ENCODE measurements at regions not wholly inside any gene's neighbourhood (a gene's known extent, or its start where the extent isn't known, plus 50 kb on each side); places are given as distances from the start of the nearest gene placed in this dataset.
"Not testable (repeated sequence)": the region's sequence is repeated elsewhere in the genome, so short reads cannot be mapped to it uniquely, and the experiment has no call there.

GRCh38 chr5:113723021-113723420 lies 209.5 kb downstream of the YTHDC2 start:
- no peak for DNase-seq

GRCh38 chr5:113735751-113736150 lies 222.3 kb downstream of the YTHDC2 start:
- DNase-seq = no peak

- DNase-seq = no peak
These were observed 228.7 kb downstream of the YTHDC2 start for GRCh38 chr5:113742176-113742575.

- DNase-seq = no peak
These were observed 229.1 kb downstream of the YTHDC2 start for GRCh38 chr5:113742639-113743038.

GRCh38 chr5:113748403-113748802 lies 234.9 kb downstream of the YTHDC2 start:
- no peak for DNase-seq

- DNase-seq = no peak
These were observed 235.8 kb downstream of the YTHDC2 start for GRCh38 chr5:113749334-113749733.

GRCh38 chr5:113753182-113753581 lies 239.7 kb downstream of the YTHDC2 start:
- DNase-seq = not testable (repeated sequence)

- DNase-seq = no peak
These were observed 242.0 kb downstream of the YTHDC2 start for GRCh38 chr5:113755516-113755915.

GRCh38 chr5:113757508-113757907 lies 244.0 kb downstream of the YTHDC2 start:
- DNase-seq = no peak

GRCh38 chr5:113759505-113759904 lies 246.0 kb downstream of the YTHDC2 start:
- DNase-seq = no peak

- no peak for DNase-seq
These were observed 247.0 kb downstream of the YTHDC2 start for GRCh38 chr5:113760486-113760885.

- DNase-seq = no peak
These were observed 248.1 kb downstream of the YTHDC2 start for GRCh38 chr5:113761594-113761993.

GRCh38 chr5:113764382-113764781 lies 250.9 kb downstream of the YTHDC2 start:
- no peak for DNase-seq

- not testable (repeated sequence) for DNase-seq
These were observed 253.3 kb downstream of the YTHDC2 start for GRCh38 chr5:113766827-113767226.

GRCh38 chr5:113770648-113771047 lies 257.2 kb downstream of the YTHDC2 start:
- no peak for DNase-seq

- no peak for DNase-seq
These were observed 258.0 kb downstream of the YTHDC2 start for GRCh38 chr5:113771483-113771882.

GRCh38 chr5:113776168-113776567 lies 262.7 kb downstream of the YTHDC2 start:
- no peak for DNase-seq

- no peak for DNase-seq
These were observed 263.5 kb downstream of the YTHDC2 start for GRCh38 chr5:113776832-113777525.

- no peak for DNase-seq
These were observed 264.7 kb downstream of the YTHDC2 start for GRCh38 chr5:113778147-113778546.

- no peak for DNase-seq
These were observed 274.7 kb downstream of the YTHDC2 start for GRCh38 chr5:113788141-113788655.

- DNase-seq = no peak
These were observed 276.3 kb downstream of the YTHDC2 start for GRCh38 chr5:113789769-113790168.

- no peak for DNase-seq
These were observed 279.3 kb downstream of the YTHDC2 start for GRCh38 chr5:113792806-113793205.

- DNase-seq = no peak
These were observed 281.5 kb downstream of the YTHDC2 start for GRCh38 chr5:113794981-113795380.

- DNase-seq = no peak
These were observed 287.2 kb downstream of the YTHDC2 start for GRCh38 chr5:113800686-113801085.

GRCh38 chr5:113804264-113804663 lies 290.8 kb downstream of the YTHDC2 start:
- no peak for DNase-seq
